ENCODE measurements at regions not wholly inside any gene's neighbourhood (a gene's known extent, or its start where the extent isn't known, plus 50 kb on each side); places are given as distances from the start of the nearest gene placed in this dataset.

DNA sequence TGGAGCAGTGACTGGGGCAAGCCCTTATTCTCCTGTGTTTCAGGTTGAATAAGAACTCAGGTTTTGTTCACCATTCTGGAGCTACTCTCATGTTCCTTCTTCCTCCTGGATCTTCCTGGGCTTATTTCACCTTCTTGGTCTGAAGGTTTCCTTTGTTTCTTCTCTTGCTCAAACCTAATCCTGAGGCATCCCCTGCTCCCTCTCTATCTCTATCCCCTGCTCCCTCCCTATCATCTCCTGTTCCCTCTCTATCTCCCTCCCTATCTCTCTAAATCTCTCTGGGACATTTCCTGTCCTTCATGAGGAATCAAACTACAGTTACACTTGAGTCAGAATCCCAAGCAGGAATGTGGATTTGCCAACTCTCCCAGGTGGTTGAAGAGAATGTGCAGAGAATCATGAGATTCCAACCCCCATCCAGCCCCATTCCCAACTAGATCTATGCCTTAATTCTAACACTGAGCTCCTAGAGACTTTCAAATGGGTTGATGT, 134.9 kb upstream of the ZIC3 start:
- no peak for DNase-seq (ENCODE audit: extremely low read depth, low read depth)
- no peak overlapping the region for H3K4me3 ChIP-seq (replicated peaks; ENCODE audit: low read depth, low read length)
- TF ChIP-seq, protein P1, sequence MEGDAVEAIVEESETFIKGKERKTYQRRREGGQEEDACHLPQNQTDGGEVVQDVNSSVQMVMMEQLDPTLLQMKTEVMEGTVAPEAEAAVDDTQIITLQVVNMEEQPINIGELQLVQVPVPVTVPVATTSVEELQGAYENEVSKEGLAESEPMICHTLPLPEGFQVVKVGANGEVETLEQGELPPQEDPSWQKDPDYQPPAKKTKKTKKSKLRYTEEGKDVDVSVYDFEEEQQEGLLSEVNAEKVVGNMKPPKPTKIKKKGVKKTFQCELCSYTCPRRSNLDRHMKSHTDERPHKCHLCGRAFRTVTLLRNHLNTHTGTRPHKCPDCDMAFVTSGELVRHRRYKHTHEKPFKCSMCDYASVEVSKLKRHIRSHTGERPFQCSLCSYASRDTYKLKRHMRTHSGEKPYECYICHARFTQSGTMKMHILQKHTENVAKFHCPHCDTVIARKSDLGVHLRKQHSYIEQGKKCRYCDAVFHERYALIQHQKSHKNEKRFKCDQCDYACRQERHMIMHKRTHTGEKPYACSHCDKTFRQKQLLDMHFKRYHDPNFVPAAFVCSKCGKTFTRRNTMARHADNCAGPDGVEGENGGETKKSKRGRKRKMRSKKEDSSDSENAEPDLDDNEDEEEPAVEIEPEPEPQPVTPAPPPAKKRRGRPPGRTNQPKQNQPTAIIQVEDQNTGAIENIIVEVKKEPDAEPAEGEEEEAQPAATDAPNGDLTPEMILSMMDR (IDR thresholded peaks at IDR 0.05; ENCODE audit: low read depth, low read length, missing control alignments): no peak

DNA sequence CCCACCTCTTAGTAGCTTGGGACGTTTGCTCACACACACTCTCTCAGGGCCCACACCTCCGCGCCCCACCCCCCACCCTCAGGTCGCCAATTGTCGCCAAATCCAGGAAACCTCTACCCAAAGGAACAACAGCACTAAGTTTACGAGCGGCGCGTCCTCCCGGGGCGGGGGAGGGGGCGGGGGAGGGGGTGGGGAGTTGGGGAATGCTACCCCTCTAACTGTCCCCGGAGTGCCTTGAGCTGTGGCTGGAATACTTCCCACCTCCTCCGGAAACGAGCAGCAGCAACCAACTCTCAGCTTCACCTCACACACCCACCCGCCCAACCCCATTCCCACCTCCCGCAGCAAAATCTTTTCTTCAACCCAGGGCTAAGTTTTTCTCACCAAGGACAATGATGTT, 135.6 kb upstream of the ZIC3 start:
- no peak for DNase-seq (ENCODE audit: extremely low read depth, low read depth)
- H3K4me3 ChIP-seq (replicated peaks; ENCODE audit: low read depth, low read length): no peak overlapping the region
- TF ChIP-seq, protein P1 (IDR thresholded peaks at IDR 0.05; ENCODE audit: low read depth, low read length, missing control alignments): no peak

DNA sequence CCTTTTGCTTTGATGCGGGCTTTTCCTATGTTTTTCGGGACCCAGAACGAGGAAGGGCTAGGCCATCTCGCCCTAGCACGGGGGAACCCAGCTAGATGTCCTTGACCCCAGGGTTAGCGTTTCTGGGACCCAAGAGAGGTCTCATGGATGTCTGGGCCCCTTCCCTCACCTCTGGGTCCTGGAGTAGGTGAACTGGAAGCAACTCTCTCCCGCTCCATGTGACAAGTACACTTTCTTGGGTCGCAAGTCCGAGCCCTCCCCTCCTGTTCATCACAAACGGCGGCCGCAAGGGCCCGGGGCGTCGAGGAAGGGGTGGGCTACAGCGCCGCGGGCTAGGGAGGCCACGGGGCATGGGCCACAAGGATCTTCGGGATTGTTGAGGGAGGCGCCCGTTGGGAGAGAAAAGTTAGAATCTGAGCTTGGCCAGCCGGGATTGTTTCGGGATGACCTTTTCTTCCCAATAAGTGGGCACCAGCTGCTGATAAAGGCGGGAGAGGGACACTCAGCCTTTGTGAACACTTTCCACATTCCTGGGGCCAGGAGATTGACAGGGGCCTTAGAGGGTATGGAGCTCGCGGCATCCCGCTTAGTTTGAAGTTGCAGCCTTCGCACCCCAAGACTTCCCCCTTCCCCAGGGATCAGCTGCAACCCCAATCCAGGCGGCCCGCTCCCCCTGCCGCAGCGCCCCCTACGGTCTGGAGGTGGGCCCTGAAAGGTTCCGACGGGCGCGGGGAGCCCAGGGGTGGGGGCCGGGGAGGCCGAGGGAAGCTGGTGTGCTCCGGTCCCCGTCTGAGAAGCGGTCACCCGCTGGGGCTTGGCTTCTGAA, 136.9 kb upstream of the ZIC3 start:
- DNase-seq (ENCODE audit: extremely low read depth, low read depth): no peak
- TF ChIP-seq, protein P1 (IDR thresholded peaks at IDR 0.05; ENCODE audit: low read depth, low read length, missing control alignments): no peak

DNA sequence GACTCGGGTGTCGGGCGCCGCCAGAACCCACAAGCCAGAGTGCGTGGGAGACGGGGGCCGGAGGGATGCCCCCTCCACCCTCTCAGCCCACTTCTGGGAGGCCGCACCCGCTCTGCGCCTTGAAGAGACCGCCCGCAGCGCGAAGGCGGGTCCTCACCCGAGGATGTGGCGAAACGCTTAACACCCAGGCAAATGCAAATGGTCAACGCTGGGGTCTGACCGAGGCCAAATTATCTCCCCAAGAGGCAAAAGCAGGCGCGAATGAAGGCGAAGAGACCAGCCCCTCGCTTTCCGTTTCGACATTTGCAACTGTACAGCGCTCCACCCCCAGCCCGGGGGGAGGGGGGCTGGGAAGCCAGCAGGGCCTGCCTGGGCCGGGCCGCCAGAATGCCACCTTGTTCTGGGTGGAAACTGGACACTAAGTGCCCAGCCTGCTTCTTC, 137.7 kb upstream of the ZIC3 start:
- DNase-seq (ENCODE audit: extremely low read depth, low read depth): no peak
- H3K4me3 ChIP-seq (replicated peaks; ENCODE audit: low read depth, low read length): 0 out of 2 replicates have a peak overlapping the region, but pooled peaks have one; percentile 11
- TF ChIP-seq, protein P1 (IDR thresholded peaks at IDR 0.05; ENCODE audit: low read depth, low read length, missing control alignments): no peak

More for the DNA sequence above, 136.9 kb upstream of the ZIC3 start:
- no peak overlapping the region for H3K4me3 ChIP-seq (replicated peaks; ENCODE audit: low read depth, low read length)

DNA sequence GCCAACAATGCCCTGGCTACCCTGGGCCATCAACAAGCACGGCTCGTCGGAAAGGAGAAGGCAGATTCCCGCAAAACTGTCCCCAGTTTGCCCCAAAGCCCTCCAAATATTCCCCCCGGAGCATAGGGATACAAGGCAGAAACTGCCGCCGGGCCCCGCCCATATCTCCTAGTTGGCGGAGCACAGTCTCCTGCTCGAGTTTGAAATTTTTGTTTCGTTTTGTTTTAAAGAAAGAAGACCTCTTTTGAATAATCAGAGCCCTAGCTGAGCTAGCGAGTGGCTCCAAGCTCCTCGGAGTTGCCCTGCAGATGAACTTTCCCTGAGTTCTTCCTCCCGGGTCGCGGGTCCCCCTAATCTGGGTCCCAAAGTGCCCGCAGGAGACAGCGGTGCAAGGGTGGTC, 138.1 kb upstream of the ZIC3 start:
- no peak for DNase-seq (ENCODE audit: extremely low read depth, low read depth)
- H3K4me3 ChIP-seq (replicated peaks; ENCODE audit: low read depth, low read length): 0 out of 2 replicates have a peak overlapping the region, but pooled peaks have one; percentile 11
- TF ChIP-seq, protein P1 (IDR thresholded peaks at IDR 0.05; ENCODE audit: low read depth, low read length, missing control alignments): no peak

DNA sequence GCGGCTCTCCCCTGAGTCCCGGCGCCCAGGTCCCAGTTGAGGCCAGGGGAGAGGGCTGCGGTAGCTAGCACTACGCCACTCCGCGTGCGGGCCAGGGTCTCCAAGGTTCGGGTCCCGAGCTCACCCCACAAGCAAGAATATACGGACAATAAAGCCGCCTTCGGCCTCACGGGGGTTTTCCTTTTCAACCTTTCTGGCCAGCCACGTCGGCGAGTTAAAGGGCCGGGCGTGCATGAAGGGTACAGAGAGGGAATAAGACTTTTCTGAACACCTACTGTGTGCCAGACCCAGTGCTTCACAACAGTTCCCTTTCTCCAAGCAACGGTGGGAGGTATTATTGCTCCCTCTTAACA, 138.5 kb upstream of the ZIC3 start:
- TF ChIP-seq, protein P1 (IDR thresholded peaks at IDR 0.05; ENCODE audit: low read depth, low read length, missing control alignments): no peak
- H3K4me3 ChIP-seq (replicated peaks; ENCODE audit: low read depth, low read length): no peak overlapping the region
- DNase-seq (ENCODE audit: extremely low read depth, low read depth): no peak
